Adrenal gland (tissue), 9 donors: ENCODE measurements at regions not wholly inside any gene's neighbourhood (a gene's known extent, or its start where the extent isn't known, plus 50 kb on each side); places are given as distances from the start of the nearest gene placed in this dataset.

Experiments used
- DNase-seq, 7 donors: peaks; one replicate each; pipeline ENCODE4 v3.0.0-alpha.2; 2019 to 2020
- H3K27ac ChIP-seq, 5 donors: fragments of 200-600 bp; sonication (generic) in 4 of 5; 1 replicate in 3 of 5; 2 replicates in 2 of 5; pipeline versions ENCODE4 v1.5.1 to v1.8.0; 2016 to 2020; ENCODE audit warnings: mild to moderate bottlenecking in 1 of 5
- H3K27me3 ChIP-seq: fragments of 200-600 bp; 2 replicates; pipeline ENCODE4 v1.8.0; 2021
- H3K36me3 ChIP-seq, 2 donors: fragments of 200-600 bp; replicated peaks in 1 of 2; 1 replicate in 1 of 2; 2 replicates in 1 of 2; pipeline versions ENCODE4 v1.5.1 to v1.8.0; 2018 to 2022
- H3K4me1 ChIP-seq, 2 donors: fragments of 200-600 bp; replicated peaks in 1 of 2; 1 replicate in 1 of 2; 2 replicates in 1 of 2; pipeline versions ENCODE4 v1.5.1 to v1.8.0; 2018 to 2021
- H3K4me3 ChIP-seq, 4 donors: fragments of 200-600 bp; sonication (generic) in 3 of 4; one replicate each; pipeline ENCODE4 v1.5.1; 2016 to 2018
- H3K9me3 ChIP-seq, 3 donors: fragments of 200-600 bp; sonication (generic) in 1 of 3; replicated peaks in 1 of 3; 1 replicate in 2 of 3; 2 replicates in 1 of 3; pipeline versions ENCODE4 v1.5.1 to v1.8.0; 2016 to 2021
- CTCF ChIP-seq, 6 experiments: fragments of 450-650 bp in 4 of 6; fragments of 200-600 bp in 2 of 6; sonication (generic) in 1 of 6; IDR thresholded peaks; 1 replicate in 5 of 6; 2 replicates in 1 of 6; pipeline versions ENCODE4 v1.5.1 to v1.8.0; 2016 to 2021; ENCODE audit warnings: antibody characterized with exemption in 6 of 6, mild to moderate bottlenecking in 2 of 6, moderate library complexity in 1 of 6
- POLR2A ChIP-seq, 2 donors: fragments of 450-650 bp; IDR thresholded peaks; one replicate each; pipeline ENCODE4 v1.6.1; 2017; ENCODE audit warnings: antibody characterized with exemption in 2 of 2, mild to moderate bottlenecking in 2 of 2, moderate library complexity in 1 of 2
- WGBS, 4 donors: extraction: QIAGEN DNeasy Blood & Tissue Kit in 2 of 4; methylation state at CpG; one replicate each; pipeline versions ENCODE4 v1.1.5 to v1.1.7; 2013 to 2017; 5-methylcytosine and 5-hydroxymethylcytosine counted together
- intact Hi-C, 2 donors: fragments of 100-400 bp; cut with DNase I; formaldehyde crosslinking; loops; one replicate each; pipeline versions ENCODE4 v1.14.1 to v1.15.0; 2022 to 2023
- donor health status: healthy with polysubstance abuse.
- donor health status: Bipolar disorder and iron deficiency.
- donor health status: DM: yes; HTN: yes; CAD: no.
- donor health status: DM: no; HTN: no; CAD: no.
- donor health status: DM: no; HTN: no; CAD: no.

GRCh38 chr7:118563311-118563710 lies 338.8 kb downstream of the ANKRD7 start:
- no peaks in the 10 kb centered on the region for H3K9me3 ChIP-seq
- intact Hi-C loops: no loop called here
- no peaks in the 10 kb centered on the region for H3K27me3 ChIP-seq
- DNase-seq: no peak
- H3K36me3 ChIP-seq: no peaks in the 10 kb centered on the region
- H3K4me1 ChIP-seq: no peaks in the 10 kb centered on the region
- 63 to 81% (median 72%) methylated on average over 2 of the region's 2 CpGs for WGBS, 4 donors
- H3K4me3 ChIP-seq: no peak overlapping the region
- H3K27ac ChIP-seq: no peak overlapping the region
- TF ChIP-seq POLR2A (IDR thresholded peaks at IDR 0.05) (no peak), CTCF (IDR thresholded peaks at IDR 0.05) (no peak)

GRCh38 chr7:118572604-118573003 lies 348.1 kb downstream of the ANKRD7 start:
- 47 to 75% (median 63%) methylated on average over 1 of the region's 1 CpG for WGBS, 4 donors
- H3K4me3 ChIP-seq: no peak overlapping the region
- no peak for DNase-seq
- no peak overlapping the region for H3K27ac ChIP-seq
- intact Hi-C loops: no loop called here
- no peaks in the 10 kb centered on the region for H3K36me3 ChIP-seq
- TF ChIP-seq CTCF (IDR thresholded peaks at IDR 0.05) (no peak), POLR2A (IDR thresholded peaks at IDR 0.05) (no peak)
- H3K27me3 ChIP-seq: no peaks in the 10 kb centered on the region
- H3K9me3 ChIP-seq: no peaks in the 10 kb centered on the region
- no peaks in the 10 kb centered on the region for H3K4me1 ChIP-seq

GRCh38 chr7:118573085-118573484 lies 348.6 kb downstream of the ANKRD7 start:
- H3K27me3 ChIP-seq: no peaks in the 10 kb centered on the region
- WGBS, 4 donors: 41 to 54% (median 49%) methylated on average over 5 of the region's 5 CpGs
- intact Hi-C loops: no loop called here
- H3K27ac ChIP-seq: no peak overlapping the region
- no peaks in the 10 kb centered on the region for H3K36me3 ChIP-seq
- peak in 5 of 7 donors; percentile 2 to 90 (median 21) for DNase-seq
- H3K4me1 ChIP-seq: no peaks in the 10 kb centered on the region
- H3K4me3 ChIP-seq: no peak overlapping the region
- TF ChIP-seq CTCF (IDR thresholded peaks at IDR 0.05) (no peak), POLR2A (IDR thresholded peaks at IDR 0.05) (no peak)
- H3K9me3 ChIP-seq: no peaks in the 10 kb centered on the region

GRCh38 chr7:118575393-118575948 lies 351.0 kb downstream of the ANKRD7 start:
- Histone ChIP-seq H3K4me1 (no peaks in the 10 kb centered on the region), H3K4me3 (no peak overlapping the region), H3K27ac (no peak overlapping the region), H3K36me3 (no peaks in the 10 kb centered on the region), H3K9me3 (no peaks in the 10 kb centered on the region), H3K27me3 (no peaks in the 10 kb centered on the region)
- DNase-seq: no peak
- WGBS, 4 donors: 25 to 46% (median 35%) methylated on average over 1 of the region's 1 CpG
- intact Hi-C loops: no loop called here
- TF ChIP-seq CTCF (IDR thresholded peaks at IDR 0.05) (no peak), POLR2A (IDR thresholded peaks at IDR 0.05) (no peak)
